Esophagus muscularis mucosa (tissue), 3 donors: ENCODE measurements at regions not wholly inside any gene's neighbourhood (a gene's known extent, or its start where the extent isn't known, plus 50 kb on each side); places are given as distances from the start of the nearest gene placed in this dataset.

ENCODE experiments used
- POLR2A ChIP-seq: fragments of 450-650 bp; IDR thresholded peaks from one replicate; pipeline ENCODE4 v1.6.1; 2017; ENCODE audit warnings: antibody characterized with exemption, moderate library complexity, mild to moderate bottlenecking, low read depth
- POLR2AphosphoS5 ChIP-seq, 2 donors: sonication (generic); formaldehyde crosslinking; IDR thresholded peaks; one replicate each; pipeline ENCODE4 v1.6.1; 2017; ENCODE audit warnings: antibody characterized with exemption in 2 of 2
- TF ChIP-seq, protein P1 (sequence below), 3 experiments: fragments of 200-600 bp in 2 of 3; fragments of 450-650 bp in 1 of 3; sonication (generic) in 2 of 3; IDR thresholded peaks; one replicate each; pipeline ENCODE4 v1.5.1; 2017 to 2019; ENCODE audit warnings: antibody characterized with exemption in 3 of 3, mild to moderate bottlenecking in 2 of 3, moderate library complexity in 1 of 3

DNA sequence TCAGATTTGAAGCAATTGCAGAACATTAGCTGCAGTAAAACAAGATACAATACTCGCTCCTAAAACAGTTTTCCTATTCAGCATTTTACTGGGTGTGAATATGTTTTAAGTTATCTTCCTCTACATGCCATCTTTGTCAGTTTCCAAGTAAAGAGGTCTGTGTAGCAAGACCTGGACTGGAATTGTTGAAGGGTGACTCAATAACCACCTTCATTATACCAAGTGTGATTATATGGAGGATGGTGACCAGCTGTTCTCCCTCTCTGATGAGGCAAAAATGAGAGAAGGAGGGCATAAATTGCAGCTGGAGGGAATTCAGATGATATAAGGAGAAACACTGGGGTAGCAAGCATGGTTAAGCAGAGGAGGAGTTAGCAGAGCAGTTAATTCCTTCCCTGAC is 922.1 kb upstream of the SLIT2 start:
- TF ChIP-seq, protein P1, sequence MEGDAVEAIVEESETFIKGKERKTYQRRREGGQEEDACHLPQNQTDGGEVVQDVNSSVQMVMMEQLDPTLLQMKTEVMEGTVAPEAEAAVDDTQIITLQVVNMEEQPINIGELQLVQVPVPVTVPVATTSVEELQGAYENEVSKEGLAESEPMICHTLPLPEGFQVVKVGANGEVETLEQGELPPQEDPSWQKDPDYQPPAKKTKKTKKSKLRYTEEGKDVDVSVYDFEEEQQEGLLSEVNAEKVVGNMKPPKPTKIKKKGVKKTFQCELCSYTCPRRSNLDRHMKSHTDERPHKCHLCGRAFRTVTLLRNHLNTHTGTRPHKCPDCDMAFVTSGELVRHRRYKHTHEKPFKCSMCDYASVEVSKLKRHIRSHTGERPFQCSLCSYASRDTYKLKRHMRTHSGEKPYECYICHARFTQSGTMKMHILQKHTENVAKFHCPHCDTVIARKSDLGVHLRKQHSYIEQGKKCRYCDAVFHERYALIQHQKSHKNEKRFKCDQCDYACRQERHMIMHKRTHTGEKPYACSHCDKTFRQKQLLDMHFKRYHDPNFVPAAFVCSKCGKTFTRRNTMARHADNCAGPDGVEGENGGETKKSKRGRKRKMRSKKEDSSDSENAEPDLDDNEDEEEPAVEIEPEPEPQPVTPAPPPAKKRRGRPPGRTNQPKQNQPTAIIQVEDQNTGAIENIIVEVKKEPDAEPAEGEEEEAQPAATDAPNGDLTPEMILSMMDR (IDR thresholded peaks at IDR 0.05), result no peak
- TF ChIP-seq POLR2AphosphoS5 (IDR thresholded peaks at IDR 0.05), result no peak
- no peak for TF ChIP-seq POLR2A
